ENCODE measurements at regions not wholly inside any gene's neighbourhood (a gene's known extent, or its start where the extent isn't known, plus 50 kb on each side); places are given as distances from the start of the nearest gene placed in this dataset.
"Not testable (repeated sequence)": the region's sequence is repeated elsewhere in the genome, so short reads cannot be mapped to it uniquely, and the experiment has no call there.

DNA sequence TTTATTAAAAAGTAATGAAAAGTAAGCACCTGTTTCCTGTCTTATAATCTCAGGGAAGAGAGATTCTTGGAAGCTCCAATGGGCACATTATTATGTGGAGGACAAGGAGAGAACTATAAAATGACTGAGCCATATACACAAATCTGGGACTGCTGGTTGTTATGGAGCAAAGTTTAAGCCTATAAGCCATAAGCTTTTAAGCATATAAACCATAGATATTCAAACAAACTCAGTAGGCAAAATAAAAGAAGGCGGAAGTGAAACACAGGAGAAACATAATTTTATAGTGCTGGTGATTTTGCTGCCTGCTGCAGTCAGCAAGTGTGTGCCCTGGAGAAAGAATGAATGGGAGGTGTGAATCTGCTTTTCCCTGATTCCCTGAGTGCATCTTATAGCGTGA, 274.4 kb downstream of the KIF20B start:
- Histone ChIP-seq H3K27ac (ENCODE audit: low read depth, low read length, severe bottlenecking) (no peak overlapping the region), H3K4me1 (ENCODE audit: control insufficient read depth, insufficient read depth, low read length, poor library complexity, severe bottlenecking) (no peaks in the 10 kb centered on the region), H3K4me3 (ENCODE audit: extremely low read depth, insufficient read depth, low read length, poor library complexity, severe bottlenecking) (no peak overlapping the region), H3K36me3 (ENCODE audit: control insufficient read depth, insufficient read depth, low read length) (no peaks in the 10 kb centered on the region), H3K9me3 (ENCODE audit: control insufficient read depth, low read length) (no peaks in the 10 kb centered on the region)
- no CpG with 5 or more reads among the region's 2 CpGs for WGBS, 2 experiments (ENCODE audit: insufficient coverage in 2 of 2)

DNA sequence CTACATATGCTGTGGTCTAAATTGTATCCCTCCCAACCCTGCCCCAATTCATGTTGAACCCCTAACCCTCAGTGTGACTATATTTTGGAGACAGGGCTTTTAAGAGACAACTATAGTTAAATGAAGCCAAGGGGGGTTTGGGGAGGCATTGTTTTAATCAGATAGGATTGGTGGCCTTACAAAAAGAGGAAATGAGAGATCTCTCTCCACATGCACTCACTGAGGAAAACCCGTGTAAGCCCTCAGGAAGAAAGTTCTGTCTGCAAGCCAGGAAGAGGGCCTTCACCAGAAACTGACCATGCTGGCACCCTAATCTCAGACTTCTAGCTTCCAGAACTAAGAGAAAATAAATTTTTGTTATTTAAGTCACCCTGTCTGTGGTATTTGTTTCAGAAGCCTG, 276.7 kb downstream of the KIF20B start:
- WGBS, 2 experiments (ENCODE audit: insufficient coverage in 2 of 2) = 60% methylated on average over 1 of the region's 1 CpG; no CpG with 5 or more reads in 1 of the 2 experiments
- H3K9me3 ChIP-seq (ENCODE audit: control insufficient read depth, low read length) = no peaks in the 10 kb centered on the region

DNA sequence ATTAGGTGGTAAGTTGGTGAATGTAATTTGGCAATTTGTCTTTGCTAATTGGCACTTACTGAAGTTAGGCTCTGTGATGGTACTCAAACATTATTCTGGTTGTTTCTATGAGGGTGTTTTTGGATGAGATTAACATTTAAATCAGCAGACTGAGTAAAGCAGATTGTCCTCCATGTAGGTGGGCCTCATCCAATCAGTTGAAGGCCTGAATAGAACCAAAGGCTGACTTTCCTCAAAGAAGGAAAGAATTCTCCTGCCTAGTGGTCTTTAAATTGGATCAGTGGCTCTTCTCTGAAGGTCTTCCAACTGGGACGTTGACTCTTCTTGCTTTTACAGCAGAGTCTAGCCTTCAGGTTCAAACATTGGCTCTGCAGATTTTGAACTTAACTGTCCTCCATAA, 278.3 kb downstream of the KIF20B start:
- WGBS, 2 experiments (ENCODE audit: insufficient coverage in 2 of 2) = 38% methylated on average over 1 of the region's 1 CpG; no CpG with 5 or more reads in 1 of the 2 experiments
- no peaks in the 10 kb centered on the region for H3K36me3 ChIP-seq (ENCODE audit: control insufficient read depth, insufficient read depth, low read length)
- no peaks in the 10 kb centered on the region for H3K4me1 ChIP-seq (ENCODE audit: control insufficient read depth, insufficient read depth, low read length, poor library complexity, severe bottlenecking)
- H3K27ac ChIP-seq (ENCODE audit: low read depth, low read length, severe bottlenecking) = no peak overlapping the region
- H3K9me3 ChIP-seq (ENCODE audit: control insufficient read depth, low read length) = no peaks in the 10 kb centered on the region
- no peak overlapping the region for H3K4me3 ChIP-seq (ENCODE audit: extremely low read depth, insufficient read depth, low read length, poor library complexity, severe bottlenecking)

More for the DNA sequence above, 276.7 kb downstream of the KIF20B start:
- Histone ChIP-seq H3K27ac (ENCODE audit: low read depth, low read length, severe bottlenecking) (no peak overlapping the region), H3K4me1 (ENCODE audit: control insufficient read depth, insufficient read depth, low read length, poor library complexity, severe bottlenecking) (no peaks in the 10 kb centered on the region), H3K36me3 (ENCODE audit: control insufficient read depth, insufficient read depth, low read length) (no peaks in the 10 kb centered on the region), H3K4me3 (ENCODE audit: extremely low read depth, insufficient read depth, low read length, poor library complexity, severe bottlenecking) (no peak overlapping the region)

DNA sequence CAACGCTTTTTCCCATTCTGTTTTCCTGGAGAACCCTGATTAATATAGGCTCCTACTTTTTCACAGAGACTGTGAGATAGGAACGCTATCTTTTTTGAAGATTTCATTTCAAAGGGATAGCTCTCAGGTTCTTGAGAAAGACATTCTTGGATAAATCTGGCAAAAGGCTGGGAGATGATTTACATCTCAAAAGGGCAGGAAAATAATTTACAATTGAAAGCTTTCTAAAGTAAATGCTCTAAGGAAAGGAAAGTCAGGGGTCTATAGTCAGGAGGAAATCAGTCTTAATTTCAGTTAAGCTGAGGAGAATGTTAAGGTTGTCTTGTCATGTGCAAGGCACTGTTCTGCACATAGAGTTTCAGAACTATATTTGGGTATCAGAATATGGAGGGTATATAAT, 278.8 kb downstream of the KIF20B start:
- H3K4me3 ChIP-seq (ENCODE audit: extremely low read depth, insufficient read depth, low read length, poor library complexity, severe bottlenecking) = no peak overlapping the region
- H3K4me1 ChIP-seq (ENCODE audit: control insufficient read depth, insufficient read depth, low read length, poor library complexity, severe bottlenecking) = no peaks in the 10 kb centered on the region
- no peaks in the 10 kb centered on the region for H3K36me3 ChIP-seq (ENCODE audit: control insufficient read depth, insufficient read depth, low read length)
- H3K9me3 ChIP-seq (ENCODE audit: control insufficient read depth, low read length) = no peaks in the 10 kb centered on the region
- 43% methylated on average over 1 of the region's 2 CpGs; no CpG with 5 or more reads in 1 of the 2 experiments for WGBS, 2 experiments (ENCODE audit: insufficient coverage in 2 of 2)
- H3K27ac ChIP-seq (ENCODE audit: low read depth, low read length, severe bottlenecking) = no peak overlapping the region

DNA sequence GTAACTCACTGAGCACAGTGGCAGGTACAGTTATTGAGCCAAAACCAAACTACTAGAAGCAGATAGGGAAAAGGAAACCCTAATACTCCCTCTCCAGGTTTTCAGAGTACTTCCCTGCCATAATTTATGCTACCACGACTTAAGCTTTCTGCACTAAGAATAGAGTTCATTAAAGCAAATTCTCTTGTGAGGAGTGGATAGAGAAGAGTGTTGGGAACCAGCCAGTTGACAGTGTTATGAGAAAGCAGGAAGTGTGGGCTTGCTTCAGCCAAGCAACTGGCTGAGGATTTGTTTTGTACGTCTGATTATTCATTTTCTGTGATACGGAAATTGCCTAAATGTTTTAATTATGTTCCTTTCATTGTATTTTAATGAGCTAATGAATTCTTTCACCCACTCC, 280.5 kb downstream of the KIF20B start:
- no peaks in the 10 kb centered on the region for H3K4me1 ChIP-seq (ENCODE audit: control insufficient read depth, insufficient read depth, low read length, poor library complexity, severe bottlenecking)
- H3K36me3 ChIP-seq (ENCODE audit: control insufficient read depth, insufficient read depth, low read length) = no peaks in the 10 kb centered on the region
- no CpG with 5 or more reads among the region's 3 CpGs for WGBS, 2 experiments (ENCODE audit: insufficient coverage in 2 of 2)
- H3K9me3 ChIP-seq (ENCODE audit: control insufficient read depth, low read length) = no peaks in the 10 kb centered on the region
- no peak overlapping the region for H3K27ac ChIP-seq (ENCODE audit: low read depth, low read length, severe bottlenecking)
- no peak overlapping the region for H3K4me3 ChIP-seq (ENCODE audit: extremely low read depth, insufficient read depth, low read length, poor library complexity, severe bottlenecking)

DNA sequence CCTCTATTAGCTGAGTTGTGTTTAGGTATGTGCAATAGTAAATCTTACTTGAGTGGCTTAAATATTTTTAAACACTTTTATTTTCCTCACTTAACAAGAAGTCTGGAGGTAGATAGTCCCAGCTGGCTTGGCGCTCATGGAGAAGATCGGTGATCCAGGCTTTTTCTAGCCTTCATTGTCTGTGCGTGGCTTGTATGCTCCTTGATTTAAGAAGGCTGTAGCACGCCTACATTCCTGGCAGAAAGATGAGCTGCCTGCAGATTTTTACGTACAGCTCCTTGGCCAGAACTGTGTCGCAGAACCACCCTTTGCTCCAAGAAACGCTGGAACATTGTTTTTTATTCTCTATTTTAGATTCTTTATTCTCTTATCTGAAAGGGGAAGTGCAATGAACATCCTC, 284.1 kb downstream of the KIF20B start:
- 93 to 94% methylated on average over 4 to 6 of the region's 7 CpGs for WGBS, 2 experiments (ENCODE audit: insufficient coverage in 2 of 2)
- H3K27ac ChIP-seq (ENCODE audit: low read depth, low read length, severe bottlenecking) = no peak overlapping the region

DNA sequence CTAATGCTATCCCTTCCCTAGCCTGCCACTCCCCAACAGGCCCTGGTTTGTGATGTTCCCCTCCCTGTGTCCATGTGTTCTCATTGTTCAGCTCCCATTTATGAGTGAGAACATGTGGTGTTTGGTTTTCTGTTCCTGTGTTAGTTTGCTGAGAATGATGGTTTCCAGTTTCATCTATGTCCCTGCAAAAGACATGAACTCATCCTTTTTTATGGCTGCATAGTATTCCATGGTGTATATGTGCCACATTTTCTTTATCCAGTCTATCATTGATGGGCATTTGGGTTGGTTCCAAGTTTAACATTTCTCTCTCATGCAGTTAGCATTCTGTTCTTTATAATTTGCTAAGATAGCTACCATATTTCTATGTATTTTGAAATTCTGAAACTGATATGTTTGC, 287.0 kb downstream of the KIF20B start:
- not testable (repeated sequence) for H3K4me3 ChIP-seq (ENCODE audit: extremely low read depth, insufficient read depth, low read length, poor library complexity, severe bottlenecking); H3K36me3 ChIP-seq (ENCODE audit: control insufficient read depth, insufficient read depth, low read length); H3K27ac ChIP-seq (ENCODE audit: low read depth, low read length, severe bottlenecking); H3K4me1 ChIP-seq (ENCODE audit: control insufficient read depth, insufficient read depth, low read length, poor library complexity, severe bottlenecking); H3K9me3 ChIP-seq (ENCODE audit: control insufficient read depth, low read length)

More for the DNA sequence above, 284.1 kb downstream of the KIF20B start:
- Histone ChIP-seq H3K9me3 (ENCODE audit: control insufficient read depth, low read length) (no peaks in the 10 kb centered on the region), H3K36me3 (ENCODE audit: control insufficient read depth, insufficient read depth, low read length) (no peaks in the 10 kb centered on the region), H3K4me1 (ENCODE audit: control insufficient read depth, insufficient read depth, low read length, poor library complexity, severe bottlenecking) (no peaks in the 10 kb centered on the region), H3K4me3 (ENCODE audit: extremely low read depth, insufficient read depth, low read length, poor library complexity, severe bottlenecking) (no peak overlapping the region)

DNA sequence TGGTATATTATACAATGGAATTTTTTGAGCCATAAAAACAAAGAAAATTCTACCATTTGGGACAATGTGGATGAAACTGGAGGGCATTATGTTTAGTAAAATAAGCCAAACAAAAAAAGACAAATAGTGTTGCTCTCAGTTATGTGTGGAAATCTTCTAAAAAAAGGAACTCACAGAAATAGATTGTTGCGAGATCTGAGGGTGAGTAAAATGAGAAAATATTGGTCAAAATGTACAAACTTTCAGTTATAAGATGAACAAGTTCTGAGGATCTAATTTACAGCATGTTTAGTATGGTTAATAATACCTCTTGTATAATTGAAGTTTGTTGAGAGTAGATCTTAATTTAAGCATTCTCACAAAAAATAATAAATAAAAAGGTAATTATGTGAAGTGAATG, 291.2 kb downstream of the KIF20B start:
- Histone ChIP-seq H3K4me1 (ENCODE audit: control insufficient read depth, insufficient read depth, low read length, poor library complexity, severe bottlenecking) (no peaks in the 10 kb centered on the region), H3K27ac (ENCODE audit: low read depth, low read length, severe bottlenecking) (no peak overlapping the region), H3K4me3 (ENCODE audit: extremely low read depth, insufficient read depth, low read length, poor library complexity, severe bottlenecking) (no peak overlapping the region), H3K9me3 (ENCODE audit: control insufficient read depth, low read length) (peaks cover 4% of the 10 kb centered on the region), H3K36me3 (ENCODE audit: control insufficient read depth, insufficient read depth, low read length) (no peaks in the 10 kb centered on the region)
- 71 to 100% methylated on average over 1 of the region's 1 CpG for WGBS, 2 experiments (ENCODE audit: insufficient coverage in 2 of 2)

DNA sequence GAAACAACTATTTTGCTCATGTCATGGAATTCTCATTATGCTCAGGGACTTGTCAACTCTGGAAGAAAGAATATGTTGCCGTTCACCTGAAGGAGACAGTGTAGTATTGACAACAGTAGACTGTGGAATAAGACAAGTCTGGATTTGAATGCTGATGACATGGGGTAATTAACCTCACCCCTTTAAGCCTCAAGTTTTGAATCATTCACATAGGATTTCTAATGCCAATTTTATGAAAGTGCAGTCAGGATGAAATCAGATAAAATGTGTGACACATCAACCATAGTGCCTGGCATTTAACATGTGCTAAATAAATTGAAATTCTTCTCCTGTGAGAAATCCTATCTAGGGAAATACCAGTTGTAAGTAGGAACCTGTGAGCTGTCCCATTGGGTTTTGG, 305.8 kb downstream of the KIF20B start:
- Histone ChIP-seq H3K9me3 (ENCODE audit: control insufficient read depth, low read length) (no peaks in the 10 kb centered on the region), H3K36me3 (ENCODE audit: control insufficient read depth, insufficient read depth, low read length) (no peaks in the 10 kb centered on the region), H3K4me3 (ENCODE audit: extremely low read depth, insufficient read depth, low read length, poor library complexity, severe bottlenecking) (no peak overlapping the region), H3K4me1 (ENCODE audit: control insufficient read depth, insufficient read depth, low read length, poor library complexity, severe bottlenecking) (no peaks in the 10 kb centered on the region), H3K27ac (ENCODE audit: low read depth, low read length, severe bottlenecking) (no peak overlapping the region)
- WGBS, 2 experiments (ENCODE audit: insufficient coverage in 2 of 2) = 80 to 83% methylated on average over 1 of the region's 1 CpG

DNA sequence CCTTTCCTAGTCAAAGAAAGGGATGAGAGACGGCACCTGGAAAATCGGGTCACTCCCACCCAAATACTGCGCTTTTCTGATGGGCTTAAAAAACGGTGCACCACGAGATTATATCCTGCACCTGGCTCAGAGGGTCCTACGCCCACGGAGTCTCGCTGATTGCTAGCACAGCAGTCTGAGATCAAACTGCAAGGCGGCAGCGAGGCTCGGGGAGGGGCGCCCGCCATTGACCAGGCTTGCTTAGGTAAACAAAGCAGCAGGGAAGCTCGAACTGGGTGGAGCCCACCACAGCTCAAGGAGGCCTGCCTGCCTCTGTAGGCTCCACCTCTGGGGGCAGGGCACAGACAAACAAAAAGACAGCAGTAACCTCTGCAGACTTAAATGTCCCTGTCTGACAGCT, 309.9 kb downstream of the KIF20B start:
- WGBS, 2 experiments (ENCODE audit: insufficient coverage in 2 of 2) = no CpG with 5 or more reads among the region's 14 CpGs
- not testable (repeated sequence) for H3K27ac ChIP-seq (ENCODE audit: low read depth, low read length, severe bottlenecking); H3K4me3 ChIP-seq (ENCODE audit: extremely low read depth, insufficient read depth, low read length, poor library complexity, severe bottlenecking); H3K4me1 ChIP-seq (ENCODE audit: control insufficient read depth, insufficient read depth, low read length, poor library complexity, severe bottlenecking); H3K36me3 ChIP-seq (ENCODE audit: control insufficient read depth, insufficient read depth, low read length); H3K9me3 ChIP-seq (ENCODE audit: control insufficient read depth, low read length)

DNA sequence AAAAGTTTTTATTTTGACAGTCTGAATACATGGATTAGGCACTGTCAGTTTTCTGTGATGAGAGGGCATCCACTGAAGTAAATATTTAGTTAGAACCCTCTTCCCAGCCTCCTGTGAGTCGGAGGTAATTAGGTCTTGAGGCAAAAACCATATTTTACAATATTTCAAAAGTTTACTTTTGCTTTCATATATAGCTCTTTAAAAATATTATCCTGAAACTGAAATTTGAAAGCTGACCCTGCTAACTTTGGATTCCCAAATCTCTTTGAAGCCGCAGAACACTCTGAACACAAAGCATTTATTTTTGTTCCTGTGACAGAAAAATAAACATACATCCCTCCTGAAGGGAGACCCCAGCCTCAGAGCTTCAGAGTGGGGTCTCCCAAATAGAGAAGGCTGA, 317.4 kb downstream of the KIF20B start:
- Histone ChIP-seq H3K9me3 (ENCODE audit: control insufficient read depth, low read length) (no peaks in the 10 kb centered on the region), H3K4me3 (ENCODE audit: extremely low read depth, insufficient read depth, low read length, poor library complexity, severe bottlenecking) (no peak overlapping the region), H3K36me3 (ENCODE audit: control insufficient read depth, insufficient read depth, low read length) (no peaks in the 10 kb centered on the region), H3K27ac (ENCODE audit: low read depth, low read length, severe bottlenecking) (no peak overlapping the region), H3K4me1 (ENCODE audit: control insufficient read depth, insufficient read depth, low read length, poor library complexity, severe bottlenecking) (no peaks in the 10 kb centered on the region)
- 87% methylated on average over 1 of the region's 2 CpGs; no CpG with 5 or more reads in 1 of the 2 experiments for WGBS, 2 experiments (ENCODE audit: insufficient coverage in 2 of 2)

DNA sequence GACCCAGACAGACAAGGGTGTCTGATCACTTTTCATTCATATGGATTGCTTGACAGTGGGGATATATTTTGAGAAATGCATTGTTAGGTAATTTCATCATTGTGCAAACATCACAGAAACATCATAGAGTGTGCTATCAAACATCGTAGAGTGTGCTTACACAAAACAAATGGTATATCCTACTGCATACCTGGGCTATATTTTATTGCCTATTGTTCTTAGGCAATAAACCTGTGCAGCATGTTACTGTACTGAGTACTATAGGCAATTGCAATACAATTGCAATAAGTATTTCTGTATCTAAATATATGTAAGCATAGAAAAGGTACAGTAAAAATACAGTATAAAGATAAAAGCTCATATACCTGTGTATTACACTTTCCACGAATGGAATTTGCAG, 319.1 kb downstream of the KIF20B start:
- Histone ChIP-seq H3K4me3 (ENCODE audit: extremely low read depth, insufficient read depth, low read length, poor library complexity, severe bottlenecking) (no peak overlapping the region), H3K4me1 (ENCODE audit: control insufficient read depth, insufficient read depth, low read length, poor library complexity, severe bottlenecking) (no peaks in the 10 kb centered on the region), H3K27ac (ENCODE audit: low read depth, low read length, severe bottlenecking) (no peak overlapping the region), H3K9me3 (ENCODE audit: control insufficient read depth, low read length) (no peaks in the 10 kb centered on the region), H3K36me3 (ENCODE audit: control insufficient read depth, insufficient read depth, low read length) (no peaks in the 10 kb centered on the region)
- WGBS, 2 experiments (ENCODE audit: insufficient coverage in 2 of 2) = no CpG with 5 or more reads among the region's 2 CpGs

Measured in mesodermal cell (in vitro differentiated cells).